ENCODE measurements at regions not wholly inside any gene's neighbourhood (a gene's known extent, or its start where the extent isn't known, plus 50 kb on each side); places are given as distances from the start of the nearest gene placed in this dataset.
"Not testable (repeated sequence)": the region's sequence is repeated elsewhere in the genome, so short reads cannot be mapped to it uniquely, and the experiment has no call there.

- DNase-seq = peak; percentile 49
These were observed 67.0 kb upstream of the LYZL2 start for GRCh38 chr10:30696416-30697185.

- peak; percentile 85 to 88 for DNase-seq
These were observed 66.1 kb upstream of the LYZL2 start for GRCh38 chr10:30695481-30696236.

DNA sequence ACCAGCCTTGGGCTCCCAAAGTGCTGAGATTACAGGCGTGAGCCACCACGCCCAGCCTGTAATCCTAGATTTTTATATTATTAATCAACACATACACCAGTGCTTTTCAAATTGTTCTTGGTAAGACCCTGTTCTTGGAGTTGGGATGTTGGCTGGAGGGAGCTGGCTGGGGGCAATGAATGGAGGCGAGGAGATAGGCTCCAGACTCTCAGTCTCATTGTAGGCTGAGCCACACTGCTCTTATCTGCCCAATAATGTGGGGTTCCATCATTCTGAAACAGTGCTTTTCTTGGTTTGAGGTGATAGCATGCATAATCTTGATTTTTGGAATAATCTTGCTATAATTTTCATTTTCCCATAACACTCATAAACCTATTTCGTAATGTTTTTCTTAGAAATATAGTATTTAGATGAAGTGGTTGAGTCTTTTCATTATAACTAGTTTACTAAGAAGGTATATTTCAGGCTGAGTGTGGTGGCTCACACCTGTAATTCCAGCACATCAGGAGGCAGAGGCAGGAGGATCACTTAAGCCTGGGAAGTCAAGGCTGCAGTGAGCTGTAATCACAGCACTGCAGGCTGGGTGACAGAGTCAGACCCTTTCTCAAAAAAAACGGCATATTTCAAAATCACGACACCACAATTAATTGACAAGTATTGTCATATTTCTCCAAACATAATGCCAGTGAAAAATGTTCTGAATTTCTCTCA, 65.1 kb upstream of the LYZL2 start:
- peak; percentile 56 to 62 for DNase-seq

DNA sequence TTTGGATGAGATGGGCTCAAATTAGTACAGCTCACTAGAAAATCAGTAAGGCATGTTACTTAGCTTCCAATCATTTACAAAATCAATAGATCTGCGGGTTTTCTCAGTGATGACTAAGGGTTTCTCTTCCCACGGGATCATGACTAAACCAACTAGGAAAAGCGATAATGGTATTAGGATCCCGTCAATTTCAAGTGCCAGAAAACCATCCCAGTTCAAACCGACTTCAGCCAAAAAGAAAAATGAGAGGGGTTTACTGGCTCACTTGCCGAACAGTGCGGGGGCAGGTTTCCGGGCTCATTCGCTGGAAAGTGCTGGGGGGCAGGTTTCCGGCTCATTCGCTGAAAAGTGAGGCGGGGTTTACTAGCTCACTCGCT, 62.1 kb upstream of the LYZL2 start:
- no peak for DNase-seq

- DNase-seq = not testable (repeated sequence)
These were observed 61.5 kb upstream of the LYZL2 start for GRCh38 chr10:30690948-30691638.

DNA sequence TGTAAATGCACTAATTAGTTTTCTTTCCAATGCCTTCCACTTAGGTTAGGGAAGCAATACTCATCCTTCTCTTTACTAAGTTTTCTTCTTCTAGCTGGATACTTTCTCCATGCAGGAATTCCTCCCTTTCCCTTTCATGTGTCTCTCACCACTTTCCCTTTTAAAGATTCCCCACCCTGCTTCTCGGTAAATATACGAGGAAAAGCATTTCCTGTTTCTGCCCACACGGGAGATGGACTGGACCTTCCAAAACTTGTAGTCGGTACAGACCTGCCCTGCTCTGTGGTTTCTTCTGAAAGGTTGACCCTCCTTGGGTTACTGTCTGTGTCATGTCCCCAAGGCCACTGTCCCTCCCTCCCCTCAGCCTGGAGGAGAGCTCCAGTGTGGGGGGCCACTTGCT, 58.9 kb upstream of the LYZL2 start:
- DNase-seq = no peak

DNA sequence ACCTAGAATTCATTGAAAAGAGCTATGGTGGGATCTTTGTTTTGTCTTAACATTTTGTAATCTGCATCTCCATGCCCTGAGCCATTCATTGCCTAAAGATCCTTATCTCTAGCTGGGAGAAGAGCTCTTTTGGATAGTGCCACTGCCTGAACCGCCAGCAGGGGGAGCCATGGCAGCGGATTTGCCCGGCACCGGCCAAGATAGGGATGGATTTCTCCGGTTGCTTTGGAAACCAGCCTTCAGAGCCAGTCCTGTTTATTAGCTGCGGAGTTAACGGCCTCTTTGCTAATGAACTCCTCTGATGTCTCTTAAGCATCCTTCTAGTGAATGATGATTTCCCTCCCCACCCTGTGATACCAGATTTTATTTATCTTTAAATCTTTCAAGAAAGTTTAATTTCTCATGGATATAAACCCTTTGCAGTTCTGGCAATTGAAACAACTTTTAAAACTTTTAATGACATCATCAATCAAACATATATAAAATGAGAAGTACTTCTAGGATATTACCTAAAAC, 58.2 kb upstream of the LYZL2 start:
- DNase-seq = peak; percentile 92 to 93

GRCh38 chr10:30686708-30687107, 57.2 kb upstream of the LYZL2 start:
- peak in 1 of 2 experiments; percentile 14 for DNase-seq

DNA sequence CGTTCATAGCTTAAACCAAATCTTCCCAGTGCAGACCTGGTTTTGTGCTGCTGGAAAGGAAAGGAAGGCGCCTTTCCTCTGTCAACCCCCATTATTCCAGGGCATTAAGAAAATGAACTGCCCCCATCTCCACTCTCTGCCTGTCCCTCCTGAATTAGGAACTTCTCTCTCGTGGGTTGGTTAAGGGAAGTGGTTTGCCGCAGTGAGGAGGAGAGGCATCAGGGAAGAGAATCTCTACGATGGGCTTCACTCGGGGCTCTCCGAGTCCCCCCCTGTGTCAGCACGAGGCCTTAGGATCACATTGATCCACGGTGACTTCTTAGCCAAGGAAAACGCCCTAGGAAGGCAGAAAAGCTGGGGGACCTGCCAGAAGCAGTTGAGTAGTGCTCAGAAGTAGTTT, 53.9 kb upstream of the LYZL2 start:
- no peak for DNase-seq

- DNase-seq = peak; percentile 84 to 85
These were observed 53.0 kb upstream of the LYZL2 start for GRCh38 chr10:30682377-30683199.

DNA sequence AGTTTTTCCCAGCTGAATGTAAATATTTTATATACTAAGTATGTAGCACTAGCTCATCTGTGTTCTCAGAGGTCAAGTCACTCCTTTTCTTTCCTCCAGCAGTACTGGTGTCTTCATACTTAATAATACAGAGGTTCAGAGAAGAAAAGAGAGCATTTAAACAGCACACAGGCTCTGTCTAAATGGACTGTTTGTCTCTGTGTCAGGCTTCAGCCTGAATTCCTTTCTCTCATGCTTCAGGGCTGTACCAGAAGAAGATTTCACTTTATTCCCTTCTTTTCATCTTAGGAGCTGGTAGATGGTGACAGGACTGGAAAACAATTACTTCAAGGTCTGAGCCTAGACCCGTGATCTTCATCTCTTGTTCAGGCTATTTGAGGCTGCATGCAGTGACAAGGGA, 51.4 kb upstream of the LYZL2 start:
- no peak for DNase-seq
